ENCODE measurements at regions not wholly inside any gene's neighbourhood (a gene's known extent, or its start where the extent isn't known, plus 50 kb on each side); places are given as distances from the start of the nearest gene placed in this dataset.

DNA sequence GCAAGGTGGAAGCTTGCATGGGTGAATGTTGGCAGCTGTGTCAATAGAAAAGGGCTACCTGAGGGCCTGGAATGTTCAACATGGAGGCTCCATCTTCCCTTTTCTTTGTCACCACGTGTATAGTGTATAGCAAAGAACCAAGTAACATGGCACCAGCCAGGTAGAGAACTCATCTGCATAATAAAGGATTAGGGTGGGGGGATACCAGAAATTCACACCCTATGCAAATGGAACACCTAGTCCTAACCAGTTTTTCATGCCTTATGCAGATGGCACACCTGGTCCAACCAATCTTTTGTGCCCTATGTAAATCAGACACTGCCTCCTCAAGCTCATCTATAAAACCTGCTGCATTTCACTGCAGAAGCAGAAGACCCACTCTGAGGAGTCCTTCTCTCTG lies 169.6 kb upstream of the GLRA2 start:
- Histone ChIP-seq H3K27me3 (ENCODE audit: control insufficient read depth, insufficient read depth, low read length) (no peaks in the 10 kb centered on the region), H3K36me3 (ENCODE audit: control insufficient read depth, insufficient read depth, low read length) (no peaks in the 10 kb centered on the region), H3K4me3 (ENCODE audit: low read depth, low read length) (no peak overlapping the region)
- no peak for DNase-seq (ENCODE audit: low read depth)
- no peak for TF ChIP-seq CTCF (IDR thresholded peaks at IDR 0.05; ENCODE audit: insufficient read depth, low read length, poor library complexity, severe bottlenecking)

DNA sequence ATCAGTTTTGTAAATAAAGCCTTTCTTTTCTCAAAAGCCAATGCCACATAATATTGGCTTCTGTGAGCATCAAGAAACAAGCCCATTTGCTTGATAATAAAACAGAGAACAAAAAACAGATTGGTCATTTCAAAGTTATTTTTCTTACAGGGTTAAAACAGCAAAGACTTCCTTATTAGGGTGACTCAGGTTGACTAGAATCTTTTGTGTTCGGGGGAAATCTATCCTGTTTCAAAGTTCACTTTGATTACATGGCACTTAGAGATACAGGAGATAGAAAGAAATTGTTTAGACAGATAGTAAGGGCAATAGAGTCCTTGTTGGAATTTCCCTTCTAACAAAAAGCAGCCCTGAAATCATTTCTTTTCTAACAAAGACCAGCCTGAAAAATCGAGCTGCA lies 170.0 kb upstream of the GLRA2 start:
- Histone ChIP-seq H3K4me3 (ENCODE audit: low read depth, low read length) (no peak overlapping the region), H3K36me3 (ENCODE audit: control insufficient read depth, insufficient read depth, low read length) (no peaks in the 10 kb centered on the region), H3K27me3 (ENCODE audit: control insufficient read depth, insufficient read depth, low read length) (no peaks in the 10 kb centered on the region)
- DNase-seq (ENCODE audit: low read depth) = no peak
- TF ChIP-seq CTCF (IDR thresholded peaks at IDR 0.05; ENCODE audit: insufficient read depth, low read length, poor library complexity, severe bottlenecking) = no peak

DNA sequence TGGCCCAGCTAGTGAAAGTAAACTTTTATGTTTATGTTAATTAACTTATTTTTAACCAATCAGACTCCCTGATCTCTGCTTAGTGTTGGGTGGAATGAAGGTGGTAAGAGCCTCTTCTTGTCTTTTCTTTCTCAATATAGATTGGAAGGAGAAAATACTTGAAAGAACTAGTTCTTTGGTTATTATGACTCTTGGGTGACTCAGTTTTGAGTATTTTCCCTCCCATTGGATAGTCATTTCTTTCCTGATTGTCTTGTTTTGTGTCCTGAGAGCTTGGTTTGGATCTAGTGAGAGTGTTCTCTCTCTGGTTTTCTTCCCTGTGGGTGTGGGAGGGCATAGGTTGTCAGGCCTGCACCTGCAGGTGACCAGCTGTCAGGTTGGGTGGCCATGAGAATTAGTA lies 172.0 kb upstream of the GLRA2 start:
- H3K4me3 ChIP-seq (ENCODE audit: low read depth, low read length) = no peak overlapping the region
- no peak for TF ChIP-seq CTCF (IDR thresholded peaks at IDR 0.05; ENCODE audit: insufficient read depth, low read length, poor library complexity, severe bottlenecking)
- no peak for DNase-seq (ENCODE audit: low read depth)
- no peaks in the 10 kb centered on the region for H3K27me3 ChIP-seq (ENCODE audit: control insufficient read depth, insufficient read depth, low read length)
- H3K36me3 ChIP-seq (ENCODE audit: control insufficient read depth, insufficient read depth, low read length) = no peaks in the 10 kb centered on the region

DNA sequence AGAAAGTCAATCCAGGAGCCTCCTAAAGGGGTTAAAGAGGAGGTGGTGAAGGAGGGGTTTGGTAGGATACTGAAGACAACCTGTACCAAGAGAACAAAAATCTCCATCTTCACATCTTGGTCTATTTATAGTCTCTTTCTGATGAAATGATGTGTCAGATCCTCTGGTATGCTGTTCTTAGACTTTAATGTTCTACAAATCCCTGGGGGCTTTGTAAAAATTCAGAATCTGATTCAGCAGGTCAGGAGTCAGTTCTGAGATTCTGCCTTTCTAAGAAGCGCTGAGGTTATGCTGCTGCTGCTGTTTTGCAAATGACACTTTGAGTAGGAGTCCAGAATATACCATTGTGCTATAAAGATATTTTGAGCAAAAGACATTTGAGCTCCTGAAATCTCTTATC lies 172.9 kb upstream of the GLRA2 start:
- H3K4me3 ChIP-seq (ENCODE audit: low read depth, low read length) = no peak overlapping the region
- DNase-seq (ENCODE audit: low read depth) = no peak
- H3K36me3 ChIP-seq (ENCODE audit: control insufficient read depth, insufficient read depth, low read length) = no peaks in the 10 kb centered on the region
- no peaks in the 10 kb centered on the region for H3K27me3 ChIP-seq (ENCODE audit: control insufficient read depth, insufficient read depth, low read length)
- TF ChIP-seq CTCF (IDR thresholded peaks at IDR 0.05; ENCODE audit: insufficient read depth, low read length, poor library complexity, severe bottlenecking) = no peak

- TF ChIP-seq CTCF (IDR thresholded peaks at IDR 0.05; ENCODE audit: insufficient read depth, low read length, poor library complexity, severe bottlenecking) = no peak
- DNase-seq (ENCODE audit: low read depth) = no peak
- no peak overlapping the region for H3K4me3 ChIP-seq (ENCODE audit: low read depth, low read length)
- H3K27me3 ChIP-seq (ENCODE audit: control insufficient read depth, insufficient read depth, low read length) = no peaks in the 10 kb centered on the region
- H3K36me3 ChIP-seq (ENCODE audit: control insufficient read depth, insufficient read depth, low read length) = no peaks in the 10 kb centered on the region
Observed at GRCh38 chrX:14355556-14355955, 173.8 kb upstream of the GLRA2 start.

GRCh38 chrX:14354521-14354920 lies 174.8 kb upstream of the GLRA2 start:
- no peaks in the 10 kb centered on the region for H3K36me3 ChIP-seq (ENCODE audit: control insufficient read depth, insufficient read depth, low read length)
- H3K27me3 ChIP-seq (ENCODE audit: control insufficient read depth, insufficient read depth, low read length) = no peaks in the 10 kb centered on the region
- no peak for TF ChIP-seq CTCF (IDR thresholded peaks at IDR 0.05; ENCODE audit: insufficient read depth, low read length, poor library complexity, severe bottlenecking)
- no peak overlapping the region for H3K4me3 ChIP-seq (ENCODE audit: low read depth, low read length)
- no peak for DNase-seq (ENCODE audit: low read depth)

All from kidney epithelial cell (primary cell).